ENCODE measurements at regions not wholly inside any gene's neighbourhood (a gene's known extent, or its start where the extent isn't known, plus 50 kb on each side); places are given as distances from the start of the nearest gene placed in this dataset.
A peak's percentile ranks its signal among the peaks of the same experiment; 100 is the strongest.

- TF ChIP-seq POLR2AphosphoS5 (IDR thresholded peaks at IDR 0.05) (no peak), CTCF (IDR thresholded peaks at IDR 0.05) (no peak), EP300 (IDR thresholded peaks at IDR 0.05) (no peak), POLR2A (IDR thresholded peaks at IDR 0.05) (no peak)
- intact Hi-C loops (cut with DNase I; ENCODE audit: low total_unique reads), result no loop called here
Observed at GRCh38 chr13:31878955-31879354, 139.6 kb downstream of the RXFP2 start.

GRCh38 chr13:31880851-31881494 lies 141.6 kb downstream of the RXFP2 start:
- Histone ChIP-seq H3K4me3 (no peak overlapping the region), H3K4me1 (peaks cover 2 to 25% (median 8%) of the 10 kb centered on the region in 4 donors), H3K27ac (peak overlapping the region in 1 of 5 donors; percentile 5), H3K27me3 (no peaks in the 10 kb centered on the region), H3K9me3 (no peaks in the 10 kb centered on the region), H3K36me3 (no peaks in the 10 kb centered on the region)
- DNase-seq, result no peak
- TF ChIP-seq EP300 (IDR thresholded peaks at IDR 0.05) (no peak), POLR2A (IDR thresholded peaks at IDR 0.05) (no peak), CTCF (IDR thresholded peaks at IDR 0.05) (no peak), POLR2AphosphoS5 (IDR thresholded peaks at IDR 0.05) (no peak)
- intact Hi-C loops (cut with DNase I; ENCODE audit: low total_unique reads), result no loop called here
- WGBS, 5 donors, result 73 to 76% (median 74%) methylated on average over 3 of the region's 3 CpGs

More at GRCh38 chr13:31878955-31879354, 139.6 kb downstream of the RXFP2 start:
- no peaks in the 10 kb centered on the region for H3K27me3 ChIP-seq
- H3K27ac ChIP-seq, result no peak overlapping the region
- H3K4me3 ChIP-seq, result no peak overlapping the region
- WGBS, 5 donors, result 61 to 78% (median 73%) methylated on average over 2 of the region's 2 CpGs
- DNase-seq, result no peak
- no peaks in the 10 kb centered on the region for H3K36me3 ChIP-seq
- H3K4me1 ChIP-seq, result peaks cover 0 to 21% (median 4%) of the 10 kb centered on the region in 4 donors
- no peaks in the 10 kb centered on the region for H3K9me3 ChIP-seq

- TF ChIP-seq CTCF (IDR thresholded peaks at IDR 0.05) (no peak), POLR2A (IDR thresholded peaks at IDR 0.05) (no peak), EP300 (IDR thresholded peaks at IDR 0.05) (no peak)
- Histone ChIP-seq H3K9me3 (no peaks in the 10 kb centered on the region), H3K4me1 (peaks cover 3 to 29% (median 11%) of the 10 kb centered on the region in 4 donors), H3K4me3 (no peak overlapping the region), H3K36me3 (no peaks in the 10 kb centered on the region), H3K27ac (no peak overlapping the region), H3K27me3 (no peaks in the 10 kb centered on the region)
- 84 to 89% (median 85%) methylated on average over 3 of the region's 3 CpGs for WGBS, 5 donors
- no peak for DNase-seq
- intact Hi-C loops (cut with DNase I; ENCODE audit: low total_unique reads), result no loop called here
Observed at GRCh38 chr13:31881495-31881882, 142.2 kb downstream of the RXFP2 start.

- intact Hi-C loops (cut with DNase I; ENCODE audit: low total_unique reads), result no loop called here
- WGBS, 5 donors, result 76 to 87% (median 80%) methylated on average over 10 of the region's 10 CpGs
- no peak for DNase-seq
- TF ChIP-seq POLR2AphosphoS5 (IDR thresholded peaks at IDR 0.05) (no peak), CTCF (IDR thresholded peaks at IDR 0.05) (no peak), POLR2A (IDR thresholded peaks at IDR 0.05) (no peak), EP300 (IDR thresholded peaks at IDR 0.05) (no peak)
- H3K9me3 ChIP-seq, result no peaks in the 10 kb centered on the region
- H3K36me3 ChIP-seq, result no peaks in the 10 kb centered on the region
- H3K27ac ChIP-seq, result no peak overlapping the region
- H3K4me3 ChIP-seq, result no peak overlapping the region
- no peaks in the 10 kb centered on the region for H3K27me3 ChIP-seq
- peaks cover 3 to 27% (median 12%) of the 10 kb centered on the region in 4 donors for H3K4me1 ChIP-seq
Observed at GRCh38 chr13:31882794-31883193, 143.5 kb downstream of the RXFP2 start.

All from stomach (tissue), 8 donors.